Vagina (tissue), 2 donors: ENCODE measurements at regions not wholly inside any gene's neighbourhood (a gene's known extent, or its start where the extent isn't known, plus 50 kb on each side); places are given as distances from the start of the nearest gene placed in this dataset.
"Not testable (repeated sequence)": the region's sequence is repeated elsewhere in the genome, so short reads cannot be mapped to it uniquely, and the experiment has no call there.

ENCODE experiments used
- DNase-seq, 2 donors: peaks; one replicate each; pipeline ENCODE4 v3.0.0-alpha.2; 2017; ENCODE audit errors: extremely low spot score in 2 of 2
- H3K27ac ChIP-seq: fragments of 200-600 bp; sonication (generic); one replicate; pipeline ENCODE4 v1.5.1; 2019
- H3K27me3 ChIP-seq: fragments of 200-600 bp; sonication (generic); one replicate; pipeline ENCODE4 v1.5.1; 2019
- H3K36me3 ChIP-seq, 2 donors: fragments of 200-600 bp; sonication (generic); one replicate each; pipeline ENCODE4 v1.5.1; 2017 to 2019
- H3K4me1 ChIP-seq: fragments of 200-600 bp; sonication (generic); one replicate; pipeline ENCODE4 v1.5.1; 2019
- H3K4me3 ChIP-seq, 2 donors: fragments of 200-600 bp; sonication (generic); 1 replicate in 1 of 2; 2 replicates in 1 of 2; pipeline ENCODE4 v1.5.1; 2016 to 2019
- H3K9me3 ChIP-seq: fragments of 200-600 bp; sonication (generic); one replicate; pipeline ENCODE4 v1.5.1; 2019
- CTCF ChIP-seq, 3 experiments: fragments of 450-650 bp in 2 of 3; fragments of 200-600 bp in 1 of 3; sonication (generic) in 1 of 3; IDR thresholded peaks; one replicate each; pipeline ENCODE4 v1.5.1; 2017 to 2019; ENCODE audit warnings: antibody characterized with exemption in 3 of 3, mild to moderate bottlenecking in 2 of 3, moderate library complexity in 2 of 3
- POLR2A ChIP-seq, 2 donors: fragments of 450-650 bp; IDR thresholded peaks; one replicate each; pipeline ENCODE4 v1.6.1; 2017; ENCODE audit warnings: antibody characterized with exemption in 2 of 2, mild to moderate bottlenecking in 2 of 2, moderate library complexity in 2 of 2
- POLR2AphosphoS5 ChIP-seq, 2 donors: sonication (generic); formaldehyde crosslinking; IDR thresholded peaks; one replicate each; pipeline ENCODE4 v1.9.0; 2017; ENCODE audit warnings: antibody characterized with exemption in 2 of 2, mild to moderate bottlenecking in 2 of 2, low read depth in 1 of 2; ENCODE audit not compliant: insufficient read depth in 1 of 2
- intact Hi-C: fragments of 100-400 bp; cut with DNase I; formaldehyde crosslinking; loops from one replicate; pipeline ENCODE4 v1.15.1; 2023

GRCh38 chr1:221274373-221274772 lies 395.1 kb downstream of the HLX start:
- DNase-seq: no peak
- no peak for TF ChIP-seq POLR2A (IDR thresholded peaks at IDR 0.05)
- no peak for TF ChIP-seq POLR2AphosphoS5 (IDR thresholded peaks at IDR 0.05; ENCODE audit: insufficient read depth in 1 of 2, low read depth in 1 of 2)
- TF ChIP-seq CTCF (IDR thresholded peaks at IDR 0.05): no peak
- no peaks in the 10 kb centered on the region for H3K27me3 ChIP-seq
- no peaks in the 10 kb centered on the region for H3K4me1 ChIP-seq
- no peaks in the 10 kb centered on the region for H3K9me3 ChIP-seq
- no peak overlapping the region for H3K27ac ChIP-seq
- intact Hi-C loops: no loop called here
- H3K4me3 ChIP-seq: no peak overlapping the region
- H3K36me3 ChIP-seq: no peaks in the 10 kb centered on the region

GRCh38 chr1:221276896-221277409 lies 397.7 kb downstream of the HLX start:
- H3K36me3 ChIP-seq: no peaks in the 10 kb centered on the region
- intact Hi-C loops: no loop called here

GRCh38 chr1:221279146-221279545 lies 399.9 kb downstream of the HLX start:
- TF ChIP-seq CTCF (IDR thresholded peaks at IDR 0.05) (no peak), POLR2AphosphoS5 (IDR thresholded peaks at IDR 0.05; ENCODE audit: insufficient read depth in 1 of 2, low read depth in 1 of 2) (no peak), POLR2A (IDR thresholded peaks at IDR 0.05) (no peak)

More at GRCh38 chr1:221276896-221277409, 397.7 kb downstream of the HLX start:
- H3K27ac ChIP-seq: no peak overlapping the region
- no peaks in the 10 kb centered on the region for H3K4me1 ChIP-seq
- no peaks in the 10 kb centered on the region for H3K27me3 ChIP-seq
- H3K9me3 ChIP-seq: no peaks in the 10 kb centered on the region
- TF ChIP-seq POLR2AphosphoS5 (IDR thresholded peaks at IDR 0.05; ENCODE audit: insufficient read depth in 1 of 2, low read depth in 1 of 2): no peak
- no peak for TF ChIP-seq POLR2A (IDR thresholded peaks at IDR 0.05)
- no peak for TF ChIP-seq CTCF (IDR thresholded peaks at IDR 0.05)
- no peak for DNase-seq
- H3K4me3 ChIP-seq: no peak overlapping the region

GRCh38 chr1:221283532-221283931 lies 404.3 kb downstream of the HLX start:
- intact Hi-C loops: loop anchor here (10.0 kb wide), 1 partner anchor 91 kb away; no protein-coding TSS in a partner anchor
- no peaks in the 10 kb centered on the region for H3K27me3 ChIP-seq
- no peak for DNase-seq
- H3K4me3 ChIP-seq: no peak overlapping the region
- H3K9me3 ChIP-seq: no peaks in the 10 kb centered on the region
- no peaks in the 10 kb centered on the region for H3K36me3 ChIP-seq
- no peak overlapping the region for H3K27ac ChIP-seq
- peaks cover 11% of the 10 kb centered on the region for H3K4me1 ChIP-seq
- no peak for TF ChIP-seq CTCF (IDR thresholded peaks at IDR 0.05)
- no peak for TF ChIP-seq POLR2AphosphoS5 (IDR thresholded peaks at IDR 0.05; ENCODE audit: insufficient read depth in 1 of 2, low read depth in 1 of 2)
- TF ChIP-seq POLR2A (IDR thresholded peaks at IDR 0.05): no peak

More at GRCh38 chr1:221279146-221279545, 399.9 kb downstream of the HLX start:
- H3K9me3 ChIP-seq: no peaks in the 10 kb centered on the region
- H3K4me3 ChIP-seq: no peak overlapping the region
- H3K36me3 ChIP-seq: no peaks in the 10 kb centered on the region
- DNase-seq: no peak
- H3K27me3 ChIP-seq: no peaks in the 10 kb centered on the region
- peaks cover 11% of the 10 kb centered on the region for H3K4me1 ChIP-seq
- no peak overlapping the region for H3K27ac ChIP-seq
- intact Hi-C loops: no loop called here

GRCh38 chr1:221284028-221284427 lies 404.8 kb downstream of the HLX start:
- no peak for DNase-seq
- H3K9me3 ChIP-seq: no peaks in the 10 kb centered on the region
- TF ChIP-seq CTCF (IDR thresholded peaks at IDR 0.05) (no peak), POLR2AphosphoS5 (IDR thresholded peaks at IDR 0.05; ENCODE audit: insufficient read depth in 1 of 2, low read depth in 1 of 2) (no peak), POLR2A (IDR thresholded peaks at IDR 0.05) (no peak)
- H3K4me3 ChIP-seq: no peak overlapping the region
- H3K27me3 ChIP-seq: no peaks in the 10 kb centered on the region
- H3K36me3 ChIP-seq: no peaks in the 10 kb centered on the region
- intact Hi-C loops: loop anchor here (10.0 kb wide), 1 partner anchor 91 kb away; no protein-coding TSS in a partner anchor
- H3K4me1 ChIP-seq: peaks cover 11% of the 10 kb centered on the region
- H3K27ac ChIP-seq: no peak overlapping the region

GRCh38 chr1:221284991-221285390 lies 405.7 kb downstream of the HLX start:
- intact Hi-C loops: loop anchor here (10.0 kb wide), 1 partner anchor 90 kb away; no protein-coding TSS in a partner anchor
- peaks cover 11% of the 10 kb centered on the region for H3K4me1 ChIP-seq
- not testable (repeated sequence) for DNase-seq, H3K4me3 ChIP-seq, H3K27ac ChIP-seq, H3K9me3 ChIP-seq, H3K36me3 ChIP-seq, H3K27me3 ChIP-seq

GRCh38 chr1:221285458-221286210 lies 406.4 kb downstream of the HLX start:
- peaks cover 11% of the 10 kb centered on the region for H3K4me1 ChIP-seq
- H3K4me3 ChIP-seq, DNase-seq, H3K36me3 ChIP-seq, H3K27ac ChIP-seq, H3K27me3 ChIP-seq, H3K9me3 ChIP-seq: not testable (repeated sequence)
- intact Hi-C loops: loop anchor here (10.0 kb wide), 1 partner anchor 89 kb away; no protein-coding TSS in a partner anchor
